ENCODE measurements at regions not wholly inside any gene's neighbourhood (a gene's known extent, or its start where the extent isn't known, plus 50 kb on each side); places are given as distances from the start of the nearest gene placed in this dataset.

DNA sequence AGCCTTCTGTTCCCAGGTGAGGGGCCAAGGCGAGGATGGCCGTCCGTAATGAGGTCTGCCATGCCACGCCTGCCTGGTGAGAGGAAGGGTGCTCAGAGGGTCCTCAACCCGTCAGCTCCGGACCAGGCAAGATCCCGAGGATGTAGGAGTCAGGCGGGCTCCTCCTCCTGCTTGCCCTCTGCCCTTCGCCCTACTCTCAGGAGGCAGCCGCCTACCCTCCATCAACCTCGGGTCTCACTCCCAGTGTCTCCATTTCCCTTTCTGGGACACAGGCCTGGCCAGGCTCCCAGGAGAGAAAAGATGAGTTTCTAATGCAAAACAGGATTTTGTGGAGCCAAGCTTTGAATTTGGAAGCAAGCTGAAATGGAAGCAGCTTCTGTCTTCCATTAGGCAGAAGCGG is 184.0 kb downstream of the PTPN20 start:
- intact Hi-C loops (cut with DNase I, micrococcal nuclease) = no loop called here
- no peaks in the 10 kb centered on the region for H3K27me3 Mint-ChIP-seq
- no peak for DNase-seq
- ChIA-PET CTCF (interaction anchor here (0.8 kb wide), 1 partner anchor 26 kb away, joined by 3 read pairs; no protein-coding TSS in a partner anchor), POLR2A (no interaction called here)
- no peak overlapping the region for H3K4me3 Mint-ChIP-seq
- ATAC-seq = no peak
- H3K36me3 Mint-ChIP-seq (ENCODE audit: low read depth) = no peaks in the 10 kb centered on the region
- H3K27ac Mint-ChIP-seq = no peak overlapping the region
- H3K4me1 Mint-ChIP-seq = no peaks in the 10 kb centered on the region
- no peaks in the 10 kb centered on the region for H3K9me3 Mint-ChIP-seq (ENCODE audit: low read depth)

DNA sequence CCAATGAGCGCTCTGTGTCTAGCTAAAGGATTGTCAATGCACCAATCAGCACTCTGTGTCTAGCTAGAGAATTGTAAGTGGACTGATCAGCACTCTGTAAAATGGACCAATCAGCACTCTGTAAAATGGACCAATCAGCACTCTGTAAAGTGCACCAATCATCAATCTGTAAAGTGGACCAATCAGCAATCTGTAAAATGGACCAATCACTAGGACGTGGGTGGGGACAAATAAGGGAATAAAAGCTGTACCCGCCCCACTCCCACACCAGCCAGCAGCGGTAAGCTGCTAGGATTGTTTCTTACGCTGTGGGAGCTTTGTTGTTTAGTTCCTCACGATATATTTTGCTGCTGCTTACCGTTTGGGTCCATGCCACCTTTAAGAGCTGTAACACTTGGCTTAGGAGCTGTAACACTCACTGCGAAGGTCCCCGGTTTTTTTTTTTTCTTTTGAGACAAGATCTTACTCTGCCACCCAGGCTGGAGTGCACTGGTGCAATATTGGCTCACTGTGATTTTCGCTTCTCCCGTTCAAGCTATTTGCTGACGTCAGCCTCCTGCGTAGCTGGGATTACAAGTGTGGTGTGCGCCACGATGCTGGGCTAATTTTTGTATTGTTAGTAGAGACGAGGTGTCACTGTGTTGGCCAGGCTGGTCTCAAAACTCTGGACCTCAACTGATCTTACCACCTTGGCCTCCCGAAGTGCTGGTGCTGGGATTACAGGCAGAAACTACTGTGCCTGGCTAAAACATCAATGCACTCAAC is 184.8 kb downstream of the PTPN20 start:
- POLR2A ChIA-PET = no interaction called here
- ATAC-seq = no peak
- intact Hi-C loops (cut with DNase I, micrococcal nuclease) = no loop called here
- no peaks in the 10 kb centered on the region for H3K9me3 Mint-ChIP-seq (ENCODE audit: low read depth)
- no peak overlapping the region for H3K27ac Mint-ChIP-seq
- no peaks in the 10 kb centered on the region for H3K4me1 Mint-ChIP-seq
- DNase-seq = no peak
- CTCF ChIA-PET = interaction anchor here (0.8 to 1.1 kb wide), 2 partner anchors 12 to 26 kb away, joined by 3 read pairs; no protein-coding TSS in a partner anchor
- H3K4me3 Mint-ChIP-seq = no peak overlapping the region
- H3K36me3 Mint-ChIP-seq (ENCODE audit: low read depth) = no peaks in the 10 kb centered on the region
- no peaks in the 10 kb centered on the region for H3K27me3 Mint-ChIP-seq

DNA sequence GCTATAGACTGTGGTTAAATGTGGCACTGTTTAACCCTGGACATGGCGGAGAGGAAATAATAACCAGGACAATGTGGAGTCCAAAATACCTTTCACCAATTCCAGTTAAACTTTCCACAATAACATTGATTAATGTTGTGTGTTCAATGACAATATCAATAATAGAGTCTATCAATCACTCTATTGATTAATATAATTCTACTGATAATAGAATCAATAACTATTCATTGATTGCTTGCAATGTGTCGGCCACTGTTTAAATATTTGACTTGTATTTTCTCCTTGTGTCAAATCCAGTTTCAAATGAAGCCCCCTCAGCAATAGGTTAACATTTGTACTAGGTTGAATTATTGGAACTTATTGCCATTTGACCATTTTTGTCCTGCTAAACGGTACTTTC is 187.0 kb downstream of the PTPN20 start:
- Mint-ChIP-seq H3K27me3 (no peaks in the 10 kb centered on the region), H3K36me3 (ENCODE audit: low read depth) (no peaks in the 10 kb centered on the region), H3K4me1 (no peaks in the 10 kb centered on the region), H3K27ac (no peak overlapping the region), H3K4me3 (no peak overlapping the region), H3K9me3 (ENCODE audit: low read depth) (no peaks in the 10 kb centered on the region)
- DNase-seq (no peak), ATAC-seq (no peak)
- intact Hi-C loops (cut with DNase I, micrococcal nuclease) = no loop called here
- ChIA-PET CTCF (no interaction called here), POLR2A (no interaction called here)

DNA sequence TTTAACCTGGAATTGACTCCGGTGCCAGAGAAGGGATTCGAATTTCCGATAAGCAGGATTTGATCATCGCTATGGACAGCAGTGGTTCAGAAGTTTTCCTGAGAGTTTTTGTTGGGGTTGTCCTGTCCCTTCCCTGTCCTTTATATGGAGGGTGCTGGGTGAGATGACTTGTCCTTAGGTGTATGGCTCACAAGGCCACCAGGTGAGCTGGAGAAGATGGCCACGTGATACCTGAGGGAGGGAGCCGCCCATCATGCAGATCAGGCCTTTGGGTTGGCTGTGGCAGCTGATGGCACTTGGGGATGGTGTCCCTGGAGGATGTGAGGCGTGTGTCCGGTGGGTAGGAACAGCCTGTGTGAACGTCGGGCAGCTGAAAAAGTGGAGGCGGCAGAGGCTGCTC is 187.7 kb downstream of the PTPN20 start:
- no peaks in the 10 kb centered on the region for H3K9me3 Mint-ChIP-seq (ENCODE audit: low read depth)
- no peaks in the 10 kb centered on the region for H3K4me1 Mint-ChIP-seq
- ChIA-PET POLR2A (no interaction called here), CTCF (no interaction called here)
- no peak overlapping the region for H3K4me3 Mint-ChIP-seq
- no peaks in the 10 kb centered on the region for H3K36me3 Mint-ChIP-seq (ENCODE audit: low read depth)
- intact Hi-C loops (cut with DNase I, micrococcal nuclease) = no loop called here
- no peak overlapping the region for H3K27ac Mint-ChIP-seq
- no peaks in the 10 kb centered on the region for H3K27me3 Mint-ChIP-seq
- DNase-seq = no peak
- ATAC-seq = no peak

- no peak overlapping the region for H3K27ac Mint-ChIP-seq
- no peak overlapping the region for H3K4me3 Mint-ChIP-seq
- H3K36me3 Mint-ChIP-seq (ENCODE audit: low read depth) = no peaks in the 10 kb centered on the region
- no peak for ATAC-seq
- no peaks in the 10 kb centered on the region for H3K27me3 Mint-ChIP-seq
- no peaks in the 10 kb centered on the region for H3K9me3 Mint-ChIP-seq (ENCODE audit: low read depth)
- H3K4me1 Mint-ChIP-seq = peaks cover 2% of the 10 kb centered on the region
- DNase-seq = no peak
- ChIA-PET POLR2A (no interaction called here), CTCF (no interaction called here)
- intact Hi-C loops (cut with DNase I, micrococcal nuclease) = no loop called here
These were observed 188.2 kb downstream of the PTPN20 start for GRCh38 chr10:47099474-47099873.

- ATAC-seq (no peak), DNase-seq (no peak)
- ChIA-PET CTCF (no interaction called here), POLR2A (no interaction called here)
- intact Hi-C loops (cut with DNase I, micrococcal nuclease) = no loop called here
- Mint-ChIP-seq H3K27ac (no peak overlapping the region), H3K36me3 (ENCODE audit: low read depth) (no peaks in the 10 kb centered on the region), H3K4me3 (no peak overlapping the region), H3K4me1 (peaks cover 2% of the 10 kb centered on the region), H3K9me3 (ENCODE audit: low read depth) (no peaks in the 10 kb centered on the region), H3K27me3 (no peaks in the 10 kb centered on the region)
These were observed 190.0 kb downstream of the PTPN20 start for GRCh38 chr10:47101196-47101595.

- ATAC-seq = no peak
- CTCF ChIA-PET = interaction anchor here (1.0 kb wide), 1 partner anchor 21 kb away, joined by 3 read pairs; no protein-coding TSS in a partner anchor
- POLR2A ChIA-PET = no interaction called here
- Mint-ChIP-seq H3K9me3 (ENCODE audit: low read depth) (no peaks in the 10 kb centered on the region), H3K36me3 (ENCODE audit: low read depth) (no peaks in the 10 kb centered on the region), H3K27me3 (no peaks in the 10 kb centered on the region), H3K27ac (no peak overlapping the region), H3K4me1 (peaks cover 2% of the 10 kb centered on the region), H3K4me3 (no peak overlapping the region)
- DNase-seq = no peak
- intact Hi-C loops (cut with DNase I, micrococcal nuclease) = no loop called here
These were observed 190.6 kb downstream of the PTPN20 start for GRCh38 chr10:47101807-47102206.

DNA sequence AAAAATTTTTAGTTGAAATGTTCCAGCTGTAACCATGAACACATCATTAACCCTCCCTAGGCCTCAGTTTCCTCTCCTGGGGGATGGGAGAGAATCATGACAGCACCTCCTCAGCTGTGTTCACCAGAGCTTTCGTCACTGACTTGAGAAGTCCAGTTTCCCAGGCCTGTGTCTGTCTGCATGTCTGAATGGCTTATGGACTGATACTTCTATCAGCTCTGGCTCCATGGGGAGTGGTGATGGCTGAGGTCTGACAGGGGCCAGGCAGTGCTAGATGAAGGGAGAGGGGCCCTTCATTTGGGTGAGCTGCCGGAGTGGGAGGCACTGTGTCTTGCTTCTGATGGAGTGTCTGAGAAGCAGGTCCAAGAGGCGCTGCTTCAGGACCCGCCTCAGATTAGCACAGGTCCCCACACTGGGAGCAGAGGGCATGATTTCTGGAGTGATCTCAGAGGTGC is 192.9 kb downstream of the PTPN20 start:
- Mint-ChIP-seq H3K9me3 (ENCODE audit: low read depth) (no peaks in the 10 kb centered on the region), H3K4me3 (no peak overlapping the region), H3K27ac (no peak overlapping the region), H3K4me1 (peaks cover 2% of the 10 kb centered on the region), H3K27me3 (no peaks in the 10 kb centered on the region), H3K36me3 (ENCODE audit: low read depth) (no peaks in the 10 kb centered on the region)
- ChIA-PET POLR2A (no interaction called here), CTCF (interaction anchor here (0.7 kb wide), 1 partner anchor 25 kb away, joined by 3 read pairs; no protein-coding TSS in a partner anchor)
- intact Hi-C loops (cut with DNase I, micrococcal nuclease) = no loop called here
- DNase-seq (no peak), ATAC-seq (no peak)

DNA sequence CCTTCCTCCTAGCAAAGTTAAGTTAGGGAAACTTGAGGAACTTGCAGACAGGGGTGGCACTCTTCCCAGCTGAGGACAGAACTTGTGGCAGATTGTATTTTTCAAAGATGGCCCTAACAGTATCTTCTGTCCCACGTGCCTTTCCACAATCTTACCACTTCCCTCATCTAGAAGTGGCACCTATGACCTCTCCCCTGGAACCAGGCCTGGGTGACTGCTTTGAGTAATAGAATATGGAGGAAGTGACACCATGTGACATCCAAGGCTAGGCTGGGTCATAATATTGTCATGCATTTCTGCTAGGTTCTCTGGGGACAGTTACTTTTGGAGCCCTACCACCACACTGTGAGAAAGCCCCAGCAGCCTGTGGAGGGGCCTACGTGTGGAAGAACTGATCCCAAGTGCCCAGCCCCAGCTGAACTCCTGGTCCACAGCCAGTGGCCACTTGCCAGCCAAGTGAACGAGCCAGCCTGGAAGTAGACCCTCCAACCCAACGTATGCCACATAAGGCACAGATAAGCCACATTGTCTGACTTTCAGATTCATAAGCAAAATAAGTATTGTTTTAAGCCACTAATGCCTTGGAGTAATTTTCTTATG is 193.7 kb downstream of the PTPN20 start:
- CTCF ChIA-PET = no interaction called here
- intact Hi-C loops (cut with DNase I, micrococcal nuclease) = no loop called here
- Mint-ChIP-seq H3K4me1 (peaks cover 2% of the 10 kb centered on the region), H3K36me3 (ENCODE audit: low read depth) (no peaks in the 10 kb centered on the region), H3K4me3 (no peak overlapping the region), H3K9me3 (ENCODE audit: low read depth) (no peaks in the 10 kb centered on the region), H3K27me3 (no peaks in the 10 kb centered on the region), H3K27ac (no peak overlapping the region)
- POLR2A ChIA-PET = no interaction called here
- ATAC-seq (peak; percentile 69), DNase-seq (no peak)

- ChIA-PET POLR2A (no interaction called here), CTCF (interaction anchor here (0.9 to 1.2 kb wide), 4 partner anchors 11 to 207 kb away, joined by 3 to 4 read pairs (median 3); no protein-coding TSS in a partner anchor)
- H3K27me3 Mint-ChIP-seq = no peaks in the 10 kb centered on the region
- H3K9me3 Mint-ChIP-seq (ENCODE audit: low read depth) = no peaks in the 10 kb centered on the region
- peaks cover 2% of the 10 kb centered on the region for H3K4me1 Mint-ChIP-seq
- no peak overlapping the region for H3K4me3 Mint-ChIP-seq
- intact Hi-C loops (cut with DNase I, micrococcal nuclease) = no loop called here
- no peaks in the 10 kb centered on the region for H3K36me3 Mint-ChIP-seq (ENCODE audit: low read depth)
- no peak for DNase-seq
- no peak for ATAC-seq
- no peak overlapping the region for H3K27ac Mint-ChIP-seq
These were observed 192.8 kb upstream of the GDF10 start for GRCh38 chr10:47107007-47107747.

DNA sequence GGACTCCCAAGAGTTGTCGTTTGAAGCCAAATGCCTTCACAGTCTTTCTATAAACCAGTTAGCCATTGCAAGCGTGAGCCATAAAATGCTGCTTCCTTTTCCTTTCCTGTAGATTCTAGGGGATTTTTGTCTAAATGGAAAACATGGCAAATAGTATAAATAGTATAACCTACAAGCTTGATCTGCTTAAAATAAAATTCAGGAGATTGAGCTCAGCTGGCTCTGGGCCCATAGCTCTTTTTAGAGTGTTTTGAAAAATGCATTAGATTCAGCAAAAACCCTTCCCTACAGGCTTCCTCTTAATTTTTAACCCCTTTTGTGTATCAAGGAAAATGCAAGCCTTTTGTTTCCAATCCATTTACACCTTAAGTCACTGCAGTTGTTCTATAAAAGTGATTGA is 190.1 kb upstream of the GDF10 start:
- no peaks in the 10 kb centered on the region for H3K36me3 Mint-ChIP-seq (ENCODE audit: low read depth)
- CTCF ChIA-PET = interaction anchor here (1.0 to 1.6 kb wide), 2 partner anchors 50 to 62 kb away, joined by 3 read pairs; no protein-coding TSS in a partner anchor
- ATAC-seq (no peak), DNase-seq (no peak)
- H3K9me3 Mint-ChIP-seq (ENCODE audit: low read depth) = no peaks in the 10 kb centered on the region
- H3K27ac Mint-ChIP-seq = no peak overlapping the region
- intact Hi-C loops (cut with DNase I, micrococcal nuclease) = no loop called here
- POLR2A ChIA-PET = no interaction called here
- H3K27me3 Mint-ChIP-seq = no peaks in the 10 kb centered on the region
- no peaks in the 10 kb centered on the region for H3K4me1 Mint-ChIP-seq
- no peak overlapping the region for H3K4me3 Mint-ChIP-seq
